Activated CD8-positive, alpha-beta T cell treated with anti-CD3 and anti-CD28 coated beads, Interleukin-2, amount 10 ng/mL, durations not matched to agents 7 days and 5 days (primary cell): ENCODE measurements at regions not wholly inside any gene's neighbourhood (a gene's known extent, or its start where the extent isn't known, plus 50 kb on each side); places are given as distances from the start of the nearest gene placed in this dataset.

Experiments used
- ATAC-seq: fragments of 150-1000 bp; cut with Tn5 transposase; one replicate; pipeline ENCODE4 v1.10.0; 2021; ENCODE audit warnings: moderate library complexity
- CTCF ChIA-PET: fragments of 350-600 bp; sonication (Branson Sonifier 250); formaldehyde crosslinking; loops from one replicate; lab custom pipeline; 2021; ENCODE audit warnings: antibody characterized with exemption; lab: Charles Lee
- POLR2A ChIA-PET: fragments of 350-600 bp; sonication (Branson Sonifier 250); formaldehyde crosslinking; loops from one replicate; lab custom pipeline; 2021; ENCODE audit warnings: antibody characterized with exemption; lab: Charles Lee
- DNase-seq: peaks from one replicate; pipeline ENCODE4 v3.0.0-alpha.2; 2020
- H3K27ac Mint-ChIP-seq: one replicate; pipeline ENCODE4 v1.8.0; 2021; ENCODE audit warnings: mild to moderate bottlenecking, mixed read lengths
- H3K27me3 Mint-ChIP-seq: one replicate; pipeline ENCODE4 v1.8.0; 2021; ENCODE audit warnings: low read depth, mixed read lengths
- H3K36me3 Mint-ChIP-seq: one replicate; pipeline ENCODE4 v1.8.0; 2021; ENCODE audit warnings: low read depth, mixed read lengths
- H3K4me1 Mint-ChIP-seq: one replicate; pipeline ENCODE4 v1.8.0; 2021; ENCODE audit warnings: low read depth, mixed read lengths
- H3K4me3 Mint-ChIP-seq: one replicate; pipeline ENCODE4 v1.8.0; 2021; ENCODE audit warnings: mild to moderate bottlenecking, mixed read lengths
- H3K9me3 Mint-ChIP-seq: one replicate; pipeline ENCODE4 v1.8.0; 2022; ENCODE audit warnings: mixed read lengths; ENCODE audit not compliant: insufficient read depth

GRCh38 chr12:107570721-107571120, 114.9 kb upstream of the PWP1 start:
- Mint-ChIP-seq H3K9me3 (no peaks in the 10 kb centered on the region), H3K27ac (no peak overlapping the region), H3K27me3 (no peaks in the 10 kb centered on the region), H3K4me3 (no peak overlapping the region), H3K4me1 (peaks cover 16% of the 10 kb centered on the region), H3K36me3 (no peaks in the 10 kb centered on the region)
- ChIA-PET POLR2A (no interaction called here), CTCF (interaction anchor here (1.4 kb wide), 1 partner anchor 439 kb away, joined by 6 read pairs; no protein-coding TSS in a partner anchor)
- ATAC-seq (no peak), DNase-seq (no peak)

GRCh38 chr12:107571492-107571891, 114.1 kb upstream of the PWP1 start:
- no peaks in the 10 kb centered on the region for H3K36me3 Mint-ChIP-seq
- peaks cover 12% of the 10 kb centered on the region for H3K4me1 Mint-ChIP-seq
- H3K27me3 Mint-ChIP-seq = no peaks in the 10 kb centered on the region
- ATAC-seq (peak; percentile 51), DNase-seq (peak; percentile 21)
- ChIA-PET CTCF (interaction anchor here (1.4 kb wide), 1 partner anchor 440 kb away, joined by 6 read pairs; no protein-coding TSS in a partner anchor), POLR2A (no interaction called here)
- H3K27ac Mint-ChIP-seq = peak overlapping the region; percentile 12
- H3K4me3 Mint-ChIP-seq = no peak overlapping the region
- H3K9me3 Mint-ChIP-seq = no peaks in the 10 kb centered on the region

GRCh38 chr12:107574691-107575090, 110.9 kb upstream of the PWP1 start:
- Mint-ChIP-seq H3K9me3 (no peaks in the 10 kb centered on the region), H3K4me1 (peaks cover 6% of the 10 kb centered on the region), H3K27me3 (no peaks in the 10 kb centered on the region), H3K4me3 (no peak overlapping the region), H3K27ac (no peak overlapping the region), H3K36me3 (no peaks in the 10 kb centered on the region)
- ChIA-PET CTCF (no interaction called here), POLR2A (no interaction called here)
- ATAC-seq (no peak), DNase-seq (no peak)

- CTCF ChIA-PET = no interaction called here
Measured at GRCh38 chr12:107580750-107581618, 104.6 kb upstream of the PWP1 start.

GRCh38 chr12:107581619-107582015, 104.0 kb upstream of the PWP1 start:
- CTCF ChIA-PET = no interaction called here
- H3K36me3 Mint-ChIP-seq = peaks cover 3% of the 10 kb centered on the region
- POLR2A ChIA-PET = no interaction called here
- peaks cover 3% of the 10 kb centered on the region for H3K9me3 Mint-ChIP-seq
- ATAC-seq (no peak), DNase-seq (no peak)
- H3K27ac Mint-ChIP-seq = no peak overlapping the region
- no peaks in the 10 kb centered on the region for H3K4me1 Mint-ChIP-seq
- no peak overlapping the region for H3K4me3 Mint-ChIP-seq
- H3K27me3 Mint-ChIP-seq = no peaks in the 10 kb centered on the region

More at GRCh38 chr12:107580750-107581618, 104.6 kb upstream of the PWP1 start:
- DNase-seq = no peak
- Mint-ChIP-seq H3K9me3 (no peaks in the 10 kb centered on the region), H3K27ac (no peak overlapping the region), H3K4me3 (no peak overlapping the region), H3K36me3 (no peaks in the 10 kb centered on the region), H3K27me3 (no peaks in the 10 kb centered on the region), H3K4me1 (no peaks in the 10 kb centered on the region)
- ATAC-seq = no peak
- POLR2A ChIA-PET = no interaction called here

- Mint-ChIP-seq H3K9me3 (peaks cover 6% of the 10 kb centered on the region), H3K4me3 (no peak overlapping the region), H3K4me1 (no peaks in the 10 kb centered on the region), H3K27me3 (no peaks in the 10 kb centered on the region), H3K36me3 (peaks cover 15% of the 10 kb centered on the region), H3K27ac (no peak overlapping the region)
- no peak for DNase-seq
- ChIA-PET CTCF (interaction anchor here (0.9 to 1.3 kb wide), 2 partner anchors 13 to 452 kb away, joined by 3 read pairs; no protein-coding TSS in a partner anchor), POLR2A (interaction anchor here (1.7 kb wide), 1 partner anchor 10 kb away, joined by 3 read pairs; no protein-coding TSS in a partner anchor)
- ATAC-seq = no peak
Measured at GRCh38 chr12:107583551-107583950, 102.0 kb upstream of the PWP1 start.

- POLR2A ChIA-PET = interaction anchor here (1.7 kb wide), 1 partner anchor 11 kb away, joined by 3 read pairs; no protein-coding TSS in a partner anchor
Measured at GRCh38 chr12:107584563-107584962, 101.0 kb upstream of the PWP1 start.

GRCh38 chr12:107586256-107586970, 99.2 kb upstream of the PWP1 start:
- DNase-seq = no peak
- Mint-ChIP-seq H3K36me3 (peaks cover 21% of the 10 kb centered on the region), H3K27ac (no peak overlapping the region), H3K9me3 (peaks cover 6% of the 10 kb centered on the region), H3K27me3 (no peaks in the 10 kb centered on the region), H3K4me3 (no peak overlapping the region), H3K4me1 (no peaks in the 10 kb centered on the region)
- ATAC-seq = no peak
- ChIA-PET CTCF (interaction anchor here (0.5 kb wide), 1 partner anchor 20 kb away, joined by 3 read pairs; no protein-coding TSS in a partner anchor), POLR2A (no interaction called here)

More at GRCh38 chr12:107584563-107584962, 101.0 kb upstream of the PWP1 start:
- peaks cover 18% of the 10 kb centered on the region for H3K36me3 Mint-ChIP-seq
- no peak overlapping the region for H3K27ac Mint-ChIP-seq
- CTCF ChIA-PET = interaction anchor here (0.9 to 1.2 kb wide), 2 partner anchors 179 to 453 kb away, joined by 3 read pairs; no protein-coding TSS in a partner anchor
- H3K27me3 Mint-ChIP-seq = no peaks in the 10 kb centered on the region
- no peak for ATAC-seq
- DNase-seq = no peak
- peaks cover 6% of the 10 kb centered on the region for H3K9me3 Mint-ChIP-seq
- H3K4me3 Mint-ChIP-seq = no peak overlapping the region
- H3K4me1 Mint-ChIP-seq = no peaks in the 10 kb centered on the region

GRCh38 chr12:107590413-107590812, 95.2 kb upstream of the PWP1 start:
- Mint-ChIP-seq H3K27me3 (no peaks in the 10 kb centered on the region), H3K4me1 (no peaks in the 10 kb centered on the region), H3K27ac (no peak overlapping the region), H3K4me3 (no peak overlapping the region), H3K9me3 (peaks cover 22% of the 10 kb centered on the region), H3K36me3 (peaks cover 32% of the 10 kb centered on the region)
- no peak for ATAC-seq
- ChIA-PET POLR2A (no interaction called here), CTCF (interaction anchor here (1.5 kb wide), 1 partner anchor 458 kb away, joined by 7 read pairs; no protein-coding TSS in a partner anchor)
- DNase-seq = no peak

GRCh38 chr12:107590814-107591375, 94.7 kb upstream of the PWP1 start:
- Mint-ChIP-seq H3K36me3 (peaks cover 32% of the 10 kb centered on the region), H3K27me3 (no peaks in the 10 kb centered on the region), H3K9me3 (peaks cover 22% of the 10 kb centered on the region), H3K4me1 (no peaks in the 10 kb centered on the region), H3K27ac (no peak overlapping the region), H3K4me3 (no peak overlapping the region)
- POLR2A ChIA-PET = no interaction called here
- DNase-seq (no peak), ATAC-seq (no peak)
- CTCF ChIA-PET = interaction anchor here (1.5 kb wide), 1 partner anchor 459 kb away, joined by 7 read pairs; no protein-coding TSS in a partner anchor

- no peak overlapping the region for H3K4me3 Mint-ChIP-seq
- ATAC-seq = no peak
- H3K36me3 Mint-ChIP-seq = peaks cover 17% of the 10 kb centered on the region
- H3K9me3 Mint-ChIP-seq = peaks cover 17% of the 10 kb centered on the region
- CTCF ChIA-PET = interaction anchor here (0.6 kb wide), 1 partner anchor 126 kb away, joined by 5 read pairs; no protein-coding TSS in a partner anchor
- H3K27ac Mint-ChIP-seq = no peak overlapping the region
- no peaks in the 10 kb centered on the region for H3K4me1 Mint-ChIP-seq
- POLR2A ChIA-PET = no interaction called here
- H3K27me3 Mint-ChIP-seq = no peaks in the 10 kb centered on the region
- no peak for DNase-seq
Measured at GRCh38 chr12:107593713-107594381, 91.8 kb upstream of the PWP1 start.
